OCI-LY3 (cell line): ENCODE measurements at regions not wholly inside any gene's neighbourhood (a gene's known extent, or its start where the extent isn't known, plus 50 kb on each side); places are given as distances from the start of the nearest gene placed in this dataset.

ENCODE experiments used
- H2AFZ ChIP-seq: fragments of 200-600, 300-600 bp; shearing (Covaris generic); 2 replicates; pipeline ENCODE4 v1.6.0; 2014; ENCODE audit warnings: antibody characterized with exemption, low read depth, low read length
- H3K27ac ChIP-seq: fragments of 200-600, 300-600 bp; sonication (generic); 2 replicates; pipeline ENCODE4 v1.5.1; 2014; ENCODE audit warnings: mild to moderate bottlenecking, low read length, moderate library complexity, mixed read lengths
- H3K27me3 ChIP-seq: fragments of 200-600, 300-600 bp; sonication (generic); 2 replicates; pipeline ENCODE4 v1.6.1; 2014; ENCODE audit warnings: low read depth, low read length, mixed read lengths
- H3K36me3 ChIP-seq: fragments of 200-600, 300-600 bp; sonication (generic); replicated peaks from 2 replicates; pipeline ENCODE3; 2014; ENCODE audit warnings: low read depth, low read length, mixed read lengths
- H3K4me1 ChIP-seq: fragments of 300-600, 200-600 bp; sonication (generic); 2 replicates; pipeline ENCODE4 v1.6.1; 2014; ENCODE audit warnings: low read length, mixed read lengths
- H3K4me2 ChIP-seq: fragments of 200-600, 300-600 bp; sonication (generic); 2 replicates; pipeline ENCODE4 v1.6.1; 2014; ENCODE audit warnings: low read length, mixed read lengths
- H3K4me3 ChIP-seq: fragments of 300-600, 200-600 bp; sonication (generic); 2 replicates; pipeline ENCODE4 v1.5.1; 2014; ENCODE audit warnings: antibody characterized with exemption, mild to moderate bottlenecking, low read length, moderate library complexity
- H3K79me2 ChIP-seq: fragments of 300-600, 200-600 bp; shearing (Covaris generic); 2 replicates; pipeline ENCODE4 v1.6.1; 2014; ENCODE audit warnings: mild to moderate bottlenecking, low read length, mixed read lengths
- H3K9ac ChIP-seq: fragments of 300-600, 200-600 bp; shearing (Covaris generic); 2 replicates; pipeline ENCODE4 v1.6.0; 2014; ENCODE audit warnings: mild to moderate bottlenecking, low read length, moderate library complexity
- H3K9me3 ChIP-seq: fragments of 200-600, 300-600 bp; shearing (Covaris generic); 2 replicates; pipeline ENCODE4 v1.6.1; 2014; ENCODE audit warnings: low read length, mixed read lengths; ENCODE audit not compliant: insufficient read depth
- H4K20me1 ChIP-seq: fragments of 200-600, 300-600 bp; sonication (generic); 2 replicates; pipeline ENCODE4 v1.6.1; 2016; ENCODE audit warnings: low read length, mixed read lengths; ENCODE audit not compliant: insufficient read depth
- CTCF ChIP-seq: fragments of 200-600, 300-600 bp; sonication (generic); IDR thresholded peaks from 2 replicates; pipeline ENCODE4 v1.5.1; 2014; ENCODE audit warnings: antibody characterized with exemption, low read length, low read depth
- EZH2phosphoT487 ChIP-seq: fragments of 200-600 bp; shearing (Covaris generic); IDR thresholded peaks from 2 replicates; pipeline ENCODE4 v1.6.1; 2018; ENCODE audit warnings: antibody characterized with exemption, mixed run types, low read depth

GRCh38 chr6:121759370-121759769, 323.9 kb downstream of the GJA1 start:
- H3K36me3 ChIP-seq, result no peaks in the 10 kb centered on the region
- H3K9me3 ChIP-seq, result no peaks in the 10 kb centered on the region
- no peak overlapping the region for H3K4me3 ChIP-seq
- no peak overlapping the region for H3K4me2 ChIP-seq
- H4K20me1 ChIP-seq, result no peaks in the 10 kb centered on the region
- no peak for TF ChIP-seq EZH2phosphoT487
- no peak for TF ChIP-seq CTCF
- no peak overlapping the region for H2AFZ ChIP-seq
- no peaks in the 10 kb centered on the region for H3K27me3 ChIP-seq
- H3K4me1 ChIP-seq, result no peaks in the 10 kb centered on the region
- no peak overlapping the region for H3K27ac ChIP-seq
- H3K9ac ChIP-seq, result no peak overlapping the region
- no peaks in the 10 kb centered on the region for H3K79me2 ChIP-seq

GRCh38 chr6:121760191-121760590, 324.7 kb downstream of the GJA1 start:
- no peak overlapping the region for H3K4me2 ChIP-seq
- no peaks in the 10 kb centered on the region for H3K9me3 ChIP-seq
- no peaks in the 10 kb centered on the region for H3K79me2 ChIP-seq
- no peak overlapping the region for H3K9ac ChIP-seq
- no peaks in the 10 kb centered on the region for H3K4me1 ChIP-seq
- H4K20me1 ChIP-seq, result no peaks in the 10 kb centered on the region
- H3K27me3 ChIP-seq, result no peaks in the 10 kb centered on the region
- H3K4me3 ChIP-seq, result no peak overlapping the region
- no peak overlapping the region for H2AFZ ChIP-seq
- no peak for TF ChIP-seq EZH2phosphoT487
- TF ChIP-seq CTCF, result no peak
- H3K36me3 ChIP-seq, result no peaks in the 10 kb centered on the region
- H3K27ac ChIP-seq, result no peak overlapping the region

- Histone ChIP-seq H3K27ac (no peak overlapping the region), H3K79me2 (no peaks in the 10 kb centered on the region), H3K4me3 (no peak overlapping the region), H3K4me1 (no peaks in the 10 kb centered on the region), H3K4me2 (no peak overlapping the region), H3K27me3 (no peaks in the 10 kb centered on the region), H3K36me3 (no peaks in the 10 kb centered on the region), H3K9ac (no peak overlapping the region), H3K9me3 (no peaks in the 10 kb centered on the region), H4K20me1 (no peaks in the 10 kb centered on the region), H2AFZ (no peak overlapping the region)
- TF ChIP-seq EZH2phosphoT487 (no peak), CTCF (no peak)
Measured at GRCh38 chr6:121760745-121761144, 325.3 kb downstream of the GJA1 start.

GRCh38 chr6:121764493-121764892, 329.0 kb downstream of the GJA1 start:
- no peaks in the 10 kb centered on the region for H3K79me2 ChIP-seq
- no peak overlapping the region for H3K27ac ChIP-seq
- no peak for TF ChIP-seq CTCF
- H2AFZ ChIP-seq, result no peak overlapping the region
- H3K4me1 ChIP-seq, result no peaks in the 10 kb centered on the region
- H3K27me3 ChIP-seq, result no peaks in the 10 kb centered on the region
- no peak overlapping the region for H3K4me2 ChIP-seq
- H4K20me1 ChIP-seq, result no peaks in the 10 kb centered on the region
- no peaks in the 10 kb centered on the region for H3K9me3 ChIP-seq
- H3K4me3 ChIP-seq, result no peak overlapping the region
- no peak overlapping the region for H3K9ac ChIP-seq
- H3K36me3 ChIP-seq, result no peaks in the 10 kb centered on the region
